Endodermal cell (in vitro differentiated cells): ENCODE measurements at regions not wholly inside any gene's neighbourhood (a gene's known extent, or its start where the extent isn't known, plus 50 kb on each side); places are given as distances from the start of the nearest gene placed in this dataset.
A peak's percentile ranks its signal among the peaks of the same experiment; 100 is the strongest.

Experiments
- DNase-seq: peaks from one replicate; pipeline ENCODE4 v3.0.0-alpha.2; 2017
- H3K27ac ChIP-seq: 2 replicates; pipeline ENCODE4 v1.5.1; 2013; ENCODE audit warnings: mild to moderate bottlenecking, low read depth, low read length, moderate library complexity
- H3K27me3 ChIP-seq: 2 replicates; pipeline ENCODE4 v1.6.1; 2013; ENCODE audit warnings: mild to moderate bottlenecking, low read length, moderate library complexity; ENCODE audit not compliant: insufficient read depth, control insufficient read depth, poor library complexity, severe bottlenecking
- H3K36me3 ChIP-seq: 2 replicates; pipeline ENCODE4 v1.7.0; 2013; ENCODE audit warnings: mild to moderate bottlenecking, low read length, moderate library complexity; ENCODE audit not compliant: control insufficient read depth, insufficient read depth
- H3K4me1 ChIP-seq: one replicate; pipeline ENCODE4 v1.7.0; 2013; ENCODE audit warnings: low read length; ENCODE audit not compliant: control insufficient read depth, insufficient read depth
- H3K4me3 ChIP-seq: 2 replicates; pipeline ENCODE4 v1.5.1; 2013; ENCODE audit warnings: mild to moderate bottlenecking, low read length, moderate library complexity
- H3K9ac ChIP-seq: 2 replicates; pipeline ENCODE4 v1.6.1; 2013; ENCODE audit warnings: mild to moderate bottlenecking, low read length, moderate library complexity; ENCODE audit not compliant: poor library complexity, severe bottlenecking; ENCODE audit errors: extremely low read depth
- H3K9me3 ChIP-seq: 2 replicates; pipeline ENCODE4 v1.6.1; 2013; ENCODE audit warnings: mild to moderate bottlenecking, low read length, moderate library complexity; ENCODE audit not compliant: control insufficient read depth
- H3K27ac Mint-ChIP-seq: 2 replicates; pipeline ENCODE4 v1.8.0; 2020; ENCODE audit warnings: mixed read lengths
- H3K27me3 Mint-ChIP-seq: 2 replicates; pipeline ENCODE4 v1.8.0; 2021; ENCODE audit warnings: mild to moderate bottlenecking, mixed read lengths; ENCODE audit not compliant: insufficient read depth
- H3K36me3 Mint-ChIP-seq: 2 replicates; pipeline ENCODE4 v1.8.0; 2020; ENCODE audit warnings: low read depth, mixed read lengths
- H3K4me1 Mint-ChIP-seq: 2 replicates; pipeline ENCODE4 v1.8.0; 2020; ENCODE audit warnings: mixed read lengths
- H3K4me3 Mint-ChIP-seq: 2 replicates; pipeline ENCODE4 v1.8.0; 2020; ENCODE audit warnings: mild to moderate bottlenecking, moderate library complexity, mixed read lengths
- H3K9me3 Mint-ChIP-seq: 2 replicates; pipeline ENCODE4 v1.8.0; 2020; ENCODE audit warnings: mild to moderate bottlenecking, mixed read lengths
- CTCF ChIP-seq: fragments of 200-600 bp; sonication (generic); conservative IDR thresholded peaks from 2 replicates; pipeline ENCODE4 v1.5.0; 2021; ENCODE audit warnings: antibody characterized with exemption, mild to moderate bottlenecking
- WGBS, 2 experiments: methylation state at CpG; one replicate each; pipeline versions ENCODE4 v1.1.5 to v1.1.7; 2013; ENCODE audit warnings: missing lambda C conversion rate in 2 of 2, mixed read lengths in 1 of 2; ENCODE audit not compliant: insufficient coverage in 1 of 2, insufficient read length in 1 of 2; 5-methylcytosine and 5-hydroxymethylcytosine counted together

GRCh38 chr6:170145272-170145592 lies 145.6 kb downstream of the DLL1 start:
- DNase-seq: peak; percentile 11
- H3K27me3 ChIP-seq: no peaks in the 10 kb centered on the region
- no peaks in the 10 kb centered on the region for H3K36me3 ChIP-seq
- WGBS, 2 experiments: 85 to 100% methylated on average over 2 to 3 of the region's 3 CpGs
- H3K4me1 ChIP-seq: no peaks in the 10 kb centered on the region
- H3K4me3 ChIP-seq: no peak overlapping the region
- Mint-ChIP-seq H3K27me3 (peaks cover 13% of the 10 kb centered on the region), H3K27ac (no peak overlapping the region), H3K36me3 (no peaks in the 10 kb centered on the region), H3K9me3 (peaks cover 16% of the 10 kb centered on the region), H3K4me3 (no peak overlapping the region), H3K4me1 (peaks cover 13% of the 10 kb centered on the region)
- H3K27ac ChIP-seq: no peak overlapping the region
- H3K9ac ChIP-seq: no peak overlapping the region
- H3K9me3 ChIP-seq: no peaks in the 10 kb centered on the region
- no peak for TF ChIP-seq CTCF

GRCh38 chr6:170144571-170145271 lies 146.2 kb downstream of the DLL1 start:
- H3K36me3 ChIP-seq: no peaks in the 10 kb centered on the region
- WGBS, 2 experiments: 65 to 75% methylated on average over 4 of the region's 4 CpGs
- no peak overlapping the region for H3K27ac Mint-ChIP-seq
- no peaks in the 10 kb centered on the region for H3K9me3 ChIP-seq
- no peaks in the 10 kb centered on the region for H3K4me1 ChIP-seq
- no peak for DNase-seq
- no peak overlapping the region for H3K9ac ChIP-seq
- peaks cover 13% of the 10 kb centered on the region for H3K27me3 Mint-ChIP-seq
- no peak overlapping the region for H3K4me3 Mint-ChIP-seq
- no peak overlapping the region for H3K27ac ChIP-seq
- H3K9me3 Mint-ChIP-seq: peaks cover 16% of the 10 kb centered on the region
- peaks cover 13% of the 10 kb centered on the region for H3K4me1 Mint-ChIP-seq
- H3K27me3 ChIP-seq: no peaks in the 10 kb centered on the region
- H3K4me3 ChIP-seq: no peak overlapping the region
- no peak for TF ChIP-seq CTCF
- H3K36me3 Mint-ChIP-seq: no peaks in the 10 kb centered on the region

DNA sequence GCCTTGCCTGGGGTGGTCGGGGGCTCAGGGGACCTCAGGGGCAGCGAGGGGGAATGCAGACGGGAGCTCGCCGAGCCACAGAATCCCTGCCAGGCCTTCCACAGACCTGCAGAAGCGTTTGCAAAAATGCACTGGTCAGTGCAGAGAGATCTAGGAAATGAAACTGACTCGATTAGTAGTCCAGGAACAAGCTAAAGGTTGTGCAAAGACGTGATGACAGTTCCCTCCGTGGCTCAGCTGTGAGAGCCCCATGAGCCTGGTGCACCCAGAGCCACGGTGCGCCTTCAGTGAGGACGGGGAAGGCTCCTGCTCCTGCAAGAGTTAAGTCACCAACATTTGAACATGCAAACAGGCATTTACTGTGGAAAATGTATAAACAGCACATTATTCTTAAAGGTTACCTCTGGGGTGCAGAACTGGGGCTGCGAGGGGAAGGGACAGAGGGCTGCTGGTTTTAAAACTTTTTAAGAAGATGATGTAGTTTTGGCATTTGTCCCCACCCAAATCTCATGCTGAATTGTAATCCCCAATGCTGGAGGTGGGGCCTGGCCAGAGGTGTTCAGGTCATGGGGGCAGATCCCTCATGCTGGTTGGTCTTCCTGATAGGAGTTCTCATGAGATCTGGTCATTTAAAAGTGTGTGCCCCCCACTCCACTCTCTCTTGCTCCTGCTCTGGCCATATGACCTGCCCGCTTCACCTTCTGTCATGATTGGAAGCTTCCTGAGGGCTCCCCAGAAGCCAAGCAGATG lies 147.3 kb downstream of the DLL1 start:
- no peaks in the 10 kb centered on the region for H3K36me3 Mint-ChIP-seq
- peaks cover 23% of the 10 kb centered on the region for H3K9me3 Mint-ChIP-seq
- H3K27ac Mint-ChIP-seq: no peak overlapping the region
- no peaks in the 10 kb centered on the region for H3K36me3 ChIP-seq
- H3K27ac ChIP-seq: no peak overlapping the region
- no peak overlapping the region for H3K4me3 Mint-ChIP-seq
- H3K4me1 ChIP-seq: no peaks in the 10 kb centered on the region
- no peaks in the 10 kb centered on the region for H3K9me3 ChIP-seq
- H3K27me3 ChIP-seq: no peaks in the 10 kb centered on the region
- H3K4me3 ChIP-seq: no peak overlapping the region
- no peak for TF ChIP-seq CTCF
- DNase-seq: peak; percentile 22
- WGBS, 2 experiments: 84 to 95% methylated on average over 12 to 14 of the region's 14 CpGs
- H3K4me1 Mint-ChIP-seq: peaks cover 9% of the 10 kb centered on the region
- peaks cover 15% of the 10 kb centered on the region for H3K27me3 Mint-ChIP-seq
- H3K9ac ChIP-seq: no peak overlapping the region
